ENCODE measurements at regions not wholly inside any gene's neighbourhood (a gene's known extent, or its start where the extent isn't known, plus 50 kb on each side); places are given as distances from the start of the nearest gene placed in this dataset.

- TF ChIP-seq, protein P1, sequence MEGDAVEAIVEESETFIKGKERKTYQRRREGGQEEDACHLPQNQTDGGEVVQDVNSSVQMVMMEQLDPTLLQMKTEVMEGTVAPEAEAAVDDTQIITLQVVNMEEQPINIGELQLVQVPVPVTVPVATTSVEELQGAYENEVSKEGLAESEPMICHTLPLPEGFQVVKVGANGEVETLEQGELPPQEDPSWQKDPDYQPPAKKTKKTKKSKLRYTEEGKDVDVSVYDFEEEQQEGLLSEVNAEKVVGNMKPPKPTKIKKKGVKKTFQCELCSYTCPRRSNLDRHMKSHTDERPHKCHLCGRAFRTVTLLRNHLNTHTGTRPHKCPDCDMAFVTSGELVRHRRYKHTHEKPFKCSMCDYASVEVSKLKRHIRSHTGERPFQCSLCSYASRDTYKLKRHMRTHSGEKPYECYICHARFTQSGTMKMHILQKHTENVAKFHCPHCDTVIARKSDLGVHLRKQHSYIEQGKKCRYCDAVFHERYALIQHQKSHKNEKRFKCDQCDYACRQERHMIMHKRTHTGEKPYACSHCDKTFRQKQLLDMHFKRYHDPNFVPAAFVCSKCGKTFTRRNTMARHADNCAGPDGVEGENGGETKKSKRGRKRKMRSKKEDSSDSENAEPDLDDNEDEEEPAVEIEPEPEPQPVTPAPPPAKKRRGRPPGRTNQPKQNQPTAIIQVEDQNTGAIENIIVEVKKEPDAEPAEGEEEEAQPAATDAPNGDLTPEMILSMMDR (IDR thresholded peaks at IDR 0.05; ENCODE audit: low read depth, low read length): no peak
- no peak for TF ChIP-seq EZH2phosphoT487 (IDR thresholded peaks at IDR 0.05; ENCODE audit: low read depth)
Measured at GRCh38 chr7:18200266-18200665, 172.6 kb upstream of the PRPS1L1 start.
